ENCODE measurements at regions not wholly inside any gene's neighbourhood (a gene's known extent, or its start where the extent isn't known, plus 50 kb on each side); places are given as distances from the start of the nearest gene placed in this dataset.

DNA sequence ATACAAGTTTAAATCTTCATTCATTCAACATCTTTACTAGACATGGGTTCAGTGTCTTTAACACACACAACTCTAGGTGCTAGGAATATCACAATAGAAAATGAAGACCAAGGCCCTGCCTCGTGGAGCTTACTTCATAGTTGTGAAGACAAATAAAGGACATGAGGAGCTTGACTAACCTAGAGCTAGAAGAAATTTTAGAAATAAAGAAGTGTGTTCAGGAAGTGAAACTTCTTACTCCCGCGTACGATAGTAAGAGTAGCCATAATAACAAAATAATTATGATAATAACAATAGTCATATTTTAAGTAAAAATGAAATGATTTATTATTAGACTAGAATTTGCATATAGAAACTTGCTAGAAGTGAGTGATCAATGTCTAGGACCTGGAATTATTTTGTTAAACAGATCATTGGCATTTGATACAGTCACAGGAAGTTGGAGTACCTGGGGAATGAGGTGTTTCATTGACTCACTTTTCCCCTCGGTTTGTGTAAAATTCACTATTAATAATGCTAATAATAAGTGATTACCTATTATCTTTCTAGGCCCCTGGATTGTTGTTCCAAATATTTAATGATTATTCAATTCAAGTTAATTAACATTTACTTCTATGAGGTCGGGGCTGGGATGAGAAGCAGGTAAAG, 331.3 kb downstream of the NSG2 start:
- TF ChIP-seq POLR2A (IDR thresholded peaks at IDR 0.05; ENCODE audit: low read depth, low read length), result no peak
- no peak for TF ChIP-seq POLR2AphosphoS5 (IDR thresholded peaks at IDR 0.05; ENCODE audit: low read depth, low read length)
- no peak for TF ChIP-seq TAF1 (IDR thresholded peaks at IDR 0.05; ENCODE audit: borderline replicate concordance, low read depth, low read length)

Measured in GM12892 (cell line).